CD14-positive monocyte (primary cell): ENCODE measurements at regions not wholly inside any gene's neighbourhood (a gene's known extent, or its start where the extent isn't known, plus 50 kb on each side); places are given as distances from the start of the nearest gene placed in this dataset.
A peak's percentile ranks its signal among the peaks of the same experiment; 100 is the strongest.

ENCODE experiments used
- DNase-seq, 3 donors: peaks; one replicate each; pipeline ENCODE4 v3.0.0-alpha.2; 2011 to 2022
- H2AFZ ChIP-seq: 2 replicates; pipeline ENCODE4 v1.6.0; 2012; ENCODE audit warnings: mild to moderate bottlenecking, low read depth, low read length, inconsistent platforms; ENCODE audit not compliant: insufficient read depth, poor library complexity, severe bottlenecking
- H3K27ac ChIP-seq, 2 donors: 1 replicate in 1 of 2; 2 replicates in 1 of 2; pipeline ENCODE4 v1.5.1; 2012 to 2013; ENCODE audit warnings: low read length in 2 of 2, control low read depth in 1 of 2, inconsistent platforms in 1 of 2, low read depth in 1 of 2, mild to moderate bottlenecking in 1 of 2
- H3K27me3 ChIP-seq, 2 donors: one replicate each; pipeline versions ENCODE4 v1.6.0 to v1.6.1; 2011 to 2013; ENCODE audit warnings: low read length in 2 of 2; ENCODE audit not compliant: control insufficient read depth in 2 of 2, insufficient read depth in 2 of 2
- H3K36me3 ChIP-seq, 2 donors: replicated peaks in 1 of 2; 1 replicate in 1 of 2; 2 replicates in 1 of 2; pipeline versions ENCODE4 v1.5.1 to v1.6.1; 2012 to 2013; ENCODE audit warnings: low read length in 2 of 2, control low read depth in 1 of 2, inconsistent platforms in 1 of 2, mild to moderate bottlenecking in 1 of 2; ENCODE audit not compliant: insufficient read depth in 2 of 2, control insufficient read depth in 1 of 2
- H3K4me1 ChIP-seq, 2 donors: 1 replicate in 1 of 2; 2 replicates in 1 of 2; pipeline versions ENCODE4 v1.5.1 to v1.6.1; 2012 to 2013; ENCODE audit warnings: low read length in 2 of 2, control low read depth in 1 of 2, inconsistent platforms in 1 of 2, mild to moderate bottlenecking in 1 of 2, moderate library complexity in 1 of 2; ENCODE audit not compliant: insufficient read depth in 2 of 2, control insufficient read depth in 1 of 2
- H3K4me2 ChIP-seq: replicated peaks from 2 replicates; pipeline ENCODE3; 2012; ENCODE audit warnings: low read length, moderate library complexity, mild to moderate bottlenecking; ENCODE audit not compliant: poor library complexity, severe bottlenecking; ENCODE audit errors: extremely low read depth
- H3K4me3 ChIP-seq, 3 experiments: fragments of 200-600 bp in 1 of 3; sonication (generic) in 1 of 3; replicated peaks in 1 of 3; 1 replicate in 2 of 3; 2 replicates in 1 of 3; pipeline ENCODE4 v1.5.1; 2011 to 2013; ENCODE audit warnings: low read length in 3 of 3, mild to moderate bottlenecking in 3 of 3, control low read depth in 2 of 3, low read depth in 2 of 3, inconsistent platforms in 1 of 3, moderate library complexity in 1 of 3
- H3K79me2 ChIP-seq: 2 replicates; pipeline ENCODE4 v1.6.0; 2012; ENCODE audit warnings: mild to moderate bottlenecking, control low read depth, inconsistent platforms, low read length, moderate library complexity; ENCODE audit not compliant: insufficient read depth
- H3K9ac ChIP-seq: 2 replicates; pipeline ENCODE4 v1.6.0; 2017; ENCODE audit warnings: low read length, mild to moderate bottlenecking; ENCODE audit not compliant: insufficient read depth, poor library complexity, severe bottlenecking
- H3K9me3 ChIP-seq, 2 donors: replicated peaks in 1 of 2; 1 replicate in 1 of 2; 2 replicates in 1 of 2; pipeline versions ENCODE4 v1.5.1 to v1.6.1; 2012 to 2013; ENCODE audit warnings: low read length in 2 of 2, control low read depth in 1 of 2; ENCODE audit not compliant: control insufficient read depth in 1 of 2, insufficient read depth in 1 of 2
- H4K20me1 ChIP-seq: 2 replicates; pipeline ENCODE4 v1.6.0; 2012; ENCODE audit warnings: mild to moderate bottlenecking, low read length, control low read depth, moderate library complexity; ENCODE audit not compliant: insufficient read depth
- H3K27ac Mint-ChIP-seq, 7 donors: one replicate each; pipeline ENCODE4 v1.8.0; 2020; ENCODE audit warnings: mild to moderate bottlenecking in 7 of 7, mixed read lengths in 7 of 7, moderate library complexity in 6 of 7, inconsistent platforms in 2 of 7
- H3K27me3 Mint-ChIP-seq, 3 donors: one replicate each; pipeline ENCODE4 v1.8.0; 2021 to 2022; ENCODE audit warnings: low read depth in 3 of 3, mild to moderate bottlenecking in 3 of 3, mixed read lengths in 3 of 3, moderate library complexity in 3 of 3, inconsistent platforms in 1 of 3
- H3K36me3 Mint-ChIP-seq, 2 donors: one replicate each; pipeline ENCODE4 v1.8.0; 2020; ENCODE audit warnings: mixed read lengths in 2 of 2, inconsistent platforms in 1 of 2, mild to moderate bottlenecking in 1 of 2
- H3K4me1 Mint-ChIP-seq: one replicate; pipeline ENCODE4 v1.8.0; 2020; ENCODE audit warnings: mild to moderate bottlenecking, mixed read lengths
- H3K4me3 Mint-ChIP-seq, 2 donors: one replicate each; pipeline ENCODE4 v1.8.0; 2020; ENCODE audit warnings: mild to moderate bottlenecking in 2 of 2, mixed read lengths in 2 of 2, moderate library complexity in 1 of 2
- H3K9me3 Mint-ChIP-seq, 7 donors: one replicate each; pipeline ENCODE4 v1.8.0; 2020 to 2022; ENCODE audit warnings: mixed read lengths in 7 of 7, mild to moderate bottlenecking in 6 of 7, moderate library complexity in 6 of 7, inconsistent platforms in 2 of 7
- CTCF ChIP-seq: fragments of 200-600 bp; IDR thresholded peaks from one replicate; pipeline ENCODE4 v1.8.0; 2022; ENCODE audit warnings: antibody characterized with exemption, mild to moderate bottlenecking
- WGBS: methylation state at CpG from one replicate; pipeline ENCODE4 v1.1.5; 2013; ENCODE audit warnings: missing lambda C conversion rate; ENCODE audit not compliant: insufficient coverage; 5-methylcytosine and 5-hydroxymethylcytosine counted together
- intact Hi-C, 2 donors: fragments of 100-400 bp; cut with micrococcal nuclease; formaldehyde crosslinking; loops; one replicate each; pipeline versions ENCODE4 v1.15.0 to v1.15.1; 2023

- Histone ChIP-seq H3K36me3 (no peaks in the 10 kb centered on the region), H2AFZ (no peak overlapping the region), H3K4me3 (no peak overlapping the region), H4K20me1 (no peaks in the 10 kb centered on the region), H3K27me3 (peaks cover 0 to 35% of the 10 kb centered on the region in 2 donors), H3K79me2 (no peaks in the 10 kb centered on the region), H3K27ac (no peak overlapping the region), H3K9ac (no peak overlapping the region), H3K4me1 (peaks cover 10 to 14% of the 10 kb centered on the region in 2 donors), H3K4me2 (no peak overlapping the region), H3K9me3 (no peaks in the 10 kb centered on the region)
- peaks cover 17 to 44% (median 37%) of the 10 kb centered on the region in 3 donors for H3K27me3 Mint-ChIP-seq
- no peak for TF ChIP-seq CTCF
- H3K36me3 Mint-ChIP-seq: no peaks in the 10 kb centered on the region
- no peak overlapping the region for H3K27ac Mint-ChIP-seq
- H3K9me3 Mint-ChIP-seq: peaks cover 0 to 2% (median 0%) of the 10 kb centered on the region in 7 donors
- DNase-seq: no peak
- no peak overlapping the region for H3K4me3 Mint-ChIP-seq
- peaks cover 18% of the 10 kb centered on the region for H3K4me1 Mint-ChIP-seq
- WGBS: 86% methylated on average over 11 of the region's 12 CpGs
- intact Hi-C loops: no loop called here
Measured at GRCh38 chr6:167704396-167704901, 122.3 kb upstream of the AFDN start.

- TF ChIP-seq CTCF: no peak
- H3K4me3 ChIP-seq: no peak overlapping the region
Measured at GRCh38 chr6:167705211-167705750, 121.4 kb upstream of the AFDN start.

More at GRCh38 chr6:167705211-167705750, 121.4 kb upstream of the AFDN start:
- Histone ChIP-seq H3K9ac (no peak overlapping the region), H2AFZ (no peak overlapping the region), H3K9me3 (no peaks in the 10 kb centered on the region), H3K27ac (no peak overlapping the region), H3K4me2 (no peak overlapping the region), H3K36me3 (no peaks in the 10 kb centered on the region), H4K20me1 (no peaks in the 10 kb centered on the region), H3K27me3 (peaks cover 0 to 35% of the 10 kb centered on the region in 2 donors), H3K4me1 (peaks cover 2 to 6% of the 10 kb centered on the region in 2 donors), H3K79me2 (no peaks in the 10 kb centered on the region)
- no peak for DNase-seq
- intact Hi-C loops: no loop called here
- WGBS: 60% methylated on average over 24 of the region's 26 CpGs
- H3K27ac Mint-ChIP-seq: no peak overlapping the region
- no peaks in the 10 kb centered on the region for H3K36me3 Mint-ChIP-seq
- H3K9me3 Mint-ChIP-seq: peaks cover 0 to 2% (median 0%) of the 10 kb centered on the region in 7 donors
- peak overlapping the region in 1 of 2 donors; percentile 59 for H3K4me3 Mint-ChIP-seq
- peaks cover 21 to 44% (median 41%) of the 10 kb centered on the region in 3 donors for H3K27me3 Mint-ChIP-seq
- peaks cover 10% of the 10 kb centered on the region for H3K4me1 Mint-ChIP-seq
